ENCODE measurements at regions not wholly inside any gene's neighbourhood (a gene's known extent, or its start where the extent isn't known, plus 50 kb on each side); places are given as distances from the start of the nearest gene placed in this dataset.

GRCh38 chr11:92316106-92316809, 91.6 kb downstream of the FAT3 start:
- POLR2A ChIA-PET, result no interaction called here
- CTCF ChIA-PET, result interaction anchor here (0.6 kb wide), 1 partner anchor 14 kb away, joined by 3 read pairs; no protein-coding TSS in a partner anchor
- H3K27me3 ChIP-seq (replicated peaks; ENCODE audit: control insufficient read depth, insufficient read depth, low read length), result no peaks in the 10 kb centered on the region
- no TSS peak for BruUV-seq (replicated peaks)
- Mint-ChIP-seq H3K4me1 (ENCODE audit: low read depth, unreplicated experiment) (no peaks in the 10 kb centered on the region), H3K27ac (ENCODE audit: unreplicated experiment) (no peak overlapping the region), H3K9me3 (ENCODE audit: unreplicated experiment) (no peaks in the 10 kb centered on the region), H3K36me3 (ENCODE audit: insufficient read depth, unreplicated experiment) (no peaks in the 10 kb centered on the region), H3K4me3 (ENCODE audit: unreplicated experiment) (no peak overlapping the region), H3K27me3 (ENCODE audit: insufficient read depth, unreplicated experiment) (no peaks in the 10 kb centered on the region)
- H3K9me3 ChIP-seq, result no peaks in the 10 kb centered on the region
- TF ChIP-seq CTCF (IDR thresholded peaks at IDR 0.05; ENCODE audit: insufficient read depth in 1 of 2, low read depth in 1 of 2, low read length in 1 of 2, severe bottlenecking in 1 of 2, unreplicated experiment in 1 of 2), result no peak
- intact Hi-C loops (cut with micrococcal nuclease; ENCODE audit: unreplicated experiment), result loop anchor here (10.0 kb wide), 1 partner anchor 101 kb away; no protein-coding TSS in a partner anchor
- no peak for DNase-seq
- H3K4me1 ChIP-seq, result no peaks in the 10 kb centered on the region
- H3K4me3 ChIP-seq (ENCODE audit: low read depth, low read length), result no peak overlapping the region
- no peaks in the 10 kb centered on the region for H3K36me3 ChIP-seq (ENCODE audit: control insufficient read depth, insufficient read depth, low read length)

- no peak overlapping the region for H3K4me3 Mint-ChIP-seq (ENCODE audit: unreplicated experiment)
- no peaks in the 10 kb centered on the region for H3K4me1 Mint-ChIP-seq (ENCODE audit: low read depth, unreplicated experiment)
These were observed 92.6 kb downstream of the FAT3 start for GRCh38 chr11:92317222-92317621.

GRCh38 chr11:92317721-92318120, 93.1 kb downstream of the FAT3 start:
- DNase-seq, result no peak
- H3K27me3 ChIP-seq (replicated peaks; ENCODE audit: control insufficient read depth, insufficient read depth, low read length), result no peaks in the 10 kb centered on the region
- intact Hi-C loops (cut with micrococcal nuclease; ENCODE audit: unreplicated experiment), result loop anchor here (10.0 kb wide), 1 partner anchor 103 kb away; no protein-coding TSS in a partner anchor
- POLR2A ChIA-PET, result no interaction called here
- TF ChIP-seq CTCF (IDR thresholded peaks at IDR 0.05; ENCODE audit: insufficient read depth in 1 of 2, low read depth in 1 of 2, low read length in 1 of 2, severe bottlenecking in 1 of 2, unreplicated experiment in 1 of 2), result no peak
- H3K36me3 ChIP-seq (ENCODE audit: control insufficient read depth, insufficient read depth, low read length), result no peaks in the 10 kb centered on the region
- Mint-ChIP-seq H3K9me3 (ENCODE audit: unreplicated experiment) (no peaks in the 10 kb centered on the region), H3K36me3 (ENCODE audit: insufficient read depth, unreplicated experiment) (no peaks in the 10 kb centered on the region), H3K4me1 (ENCODE audit: low read depth, unreplicated experiment) (no peaks in the 10 kb centered on the region), H3K27ac (ENCODE audit: unreplicated experiment) (no peak overlapping the region), H3K27me3 (ENCODE audit: insufficient read depth, unreplicated experiment) (no peaks in the 10 kb centered on the region), H3K4me3 (ENCODE audit: unreplicated experiment) (no peak overlapping the region)
- no TSS peak for BruUV-seq (replicated peaks)
- no peak overlapping the region for H3K4me3 ChIP-seq (ENCODE audit: low read depth, low read length)
- H3K4me1 ChIP-seq, result no peaks in the 10 kb centered on the region
- H3K9me3 ChIP-seq, result no peaks in the 10 kb centered on the region
- CTCF ChIA-PET, result no interaction called here

More at GRCh38 chr11:92317222-92317621, 92.6 kb downstream of the FAT3 start:
- DNase-seq, result no peak
- POLR2A ChIA-PET, result no interaction called here
- no peaks in the 10 kb centered on the region for H3K4me1 ChIP-seq
- CTCF ChIA-PET, result no interaction called here
- H3K27me3 ChIP-seq (replicated peaks; ENCODE audit: control insufficient read depth, insufficient read depth, low read length), result no peaks in the 10 kb centered on the region
- Mint-ChIP-seq H3K27ac (ENCODE audit: unreplicated experiment) (no peak overlapping the region), H3K27me3 (ENCODE audit: insufficient read depth, unreplicated experiment) (no peaks in the 10 kb centered on the region), H3K9me3 (ENCODE audit: unreplicated experiment) (no peaks in the 10 kb centered on the region), H3K36me3 (ENCODE audit: insufficient read depth, unreplicated experiment) (no peaks in the 10 kb centered on the region)
- H3K36me3 ChIP-seq (ENCODE audit: control insufficient read depth, insufficient read depth, low read length), result no peaks in the 10 kb centered on the region
- intact Hi-C loops (cut with micrococcal nuclease; ENCODE audit: unreplicated experiment), result loop anchor here (10.0 kb wide), 1 partner anchor 102 kb away; no protein-coding TSS in a partner anchor
- BruUV-seq (replicated peaks), result no TSS peak
- no peak overlapping the region for H3K4me3 ChIP-seq (ENCODE audit: low read depth, low read length)
- H3K9me3 ChIP-seq, result no peaks in the 10 kb centered on the region
- no peak for TF ChIP-seq CTCF (IDR thresholded peaks at IDR 0.05; ENCODE audit: insufficient read depth in 1 of 2, low read depth in 1 of 2, low read length in 1 of 2, severe bottlenecking in 1 of 2, unreplicated experiment in 1 of 2)

All from Caco-2 (cell line).